NCI-H82 treated with DMSO at 0.1 percent for 48 hours (cell line): ENCODE measurements at regions not wholly inside any gene's neighbourhood (a gene's known extent, or its start where the extent isn't known, plus 50 kb on each side); places are given as distances from the start of the nearest gene placed in this dataset.

Experiments
- DNase-seq: peaks from one replicate; lab custom pipeline; 2025; ENCODE audit not compliant: unreplicated experiment; lab: John Stamatoyannopoulos, UW

DNA sequence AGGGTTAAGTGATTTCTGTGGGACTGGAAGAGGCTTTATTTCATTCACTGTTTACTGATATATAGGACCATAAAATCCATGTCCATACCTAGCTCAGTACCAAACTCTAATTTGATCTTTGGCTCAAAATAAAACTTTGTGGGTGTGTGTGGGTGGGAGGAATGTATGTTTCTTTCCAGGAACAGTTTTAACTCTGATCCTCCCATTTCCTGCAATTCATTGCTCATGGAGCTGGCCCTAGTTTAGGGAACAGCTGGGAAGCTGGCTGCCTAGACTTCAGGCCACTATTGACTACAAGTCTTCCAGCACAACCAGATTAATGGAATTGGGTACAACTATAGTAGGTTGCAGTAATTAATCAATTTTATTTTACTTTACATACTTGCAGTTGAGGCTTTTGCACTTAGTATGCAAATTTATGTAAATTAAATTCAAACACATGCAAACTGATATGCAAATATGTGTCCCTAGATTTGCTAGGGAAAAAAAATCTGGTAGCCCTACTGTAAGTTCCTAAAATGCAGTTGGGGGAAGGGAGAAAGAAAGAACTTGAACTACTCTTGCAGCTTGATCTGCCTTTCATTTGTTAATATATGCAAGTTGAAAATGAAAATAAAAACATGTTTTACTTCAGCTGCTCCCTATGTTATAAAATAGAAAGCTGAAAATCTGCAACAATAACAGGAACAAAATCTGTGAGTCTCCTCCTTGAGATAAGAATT, 1070.3 kb upstream of the CELF4 start:
- no peak for DNase-seq

DNA sequence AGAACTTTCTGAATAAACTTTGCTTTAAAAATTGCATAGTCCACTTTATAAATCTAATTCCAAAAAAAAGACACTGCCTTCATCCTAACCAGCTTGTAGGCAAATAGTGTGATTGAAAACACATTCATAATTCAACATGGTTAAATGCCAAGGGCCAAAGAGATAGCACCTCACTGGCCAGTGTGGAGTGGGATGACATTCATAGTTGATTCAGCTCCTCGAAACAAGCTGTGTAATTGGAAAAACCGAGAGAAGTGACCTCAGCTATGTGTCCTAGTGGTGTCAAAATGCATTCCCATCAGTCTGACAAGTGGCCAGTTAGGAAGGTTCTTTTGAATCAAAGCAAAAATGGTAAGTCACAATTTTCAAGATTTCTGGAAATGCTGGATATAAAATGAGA, 1068.5 kb upstream of the CELF4 start:
- DNase-seq, result no peak

DNA sequence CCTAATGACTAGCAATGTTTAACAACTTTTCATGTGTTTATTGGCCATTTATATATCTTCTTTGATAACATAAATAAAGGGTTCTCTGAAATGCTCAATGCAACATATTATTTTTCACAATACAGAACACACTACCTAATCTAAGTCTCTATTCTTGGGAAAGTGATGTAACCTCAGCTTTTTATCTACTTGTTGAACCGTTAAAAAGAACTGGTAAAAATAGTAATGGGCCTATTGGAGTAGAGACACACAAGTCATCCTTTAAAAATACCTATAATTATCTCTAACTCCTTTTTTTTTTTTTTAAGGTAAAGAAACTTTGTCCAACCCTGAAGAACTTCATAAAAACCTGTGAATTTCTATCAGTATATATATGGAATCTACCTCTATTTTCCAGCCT, 1067.7 kb upstream of the CELF4 start:
- DNase-seq, result no peak

DNA sequence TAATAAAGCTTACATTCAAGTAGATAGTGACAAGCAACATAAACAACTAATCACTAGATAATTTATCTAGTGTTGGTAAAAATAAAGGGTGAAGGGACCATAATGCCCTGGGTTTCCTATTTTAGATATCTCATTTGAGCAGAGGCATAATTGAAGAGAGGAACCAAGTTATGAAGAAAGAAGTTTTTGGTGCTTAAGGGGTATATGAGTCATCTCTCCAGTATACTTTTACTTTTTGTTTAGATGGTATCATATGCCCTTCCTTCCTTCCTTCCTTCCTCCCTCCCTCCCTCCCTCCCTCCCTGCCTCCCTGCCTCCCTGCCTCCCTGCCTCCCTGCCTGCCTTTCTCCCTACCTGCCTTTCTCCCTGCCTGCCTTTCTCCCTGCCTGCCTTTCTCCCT, 1053.5 kb upstream of the CELF4 start:
- DNase-seq, result no peak

DNA sequence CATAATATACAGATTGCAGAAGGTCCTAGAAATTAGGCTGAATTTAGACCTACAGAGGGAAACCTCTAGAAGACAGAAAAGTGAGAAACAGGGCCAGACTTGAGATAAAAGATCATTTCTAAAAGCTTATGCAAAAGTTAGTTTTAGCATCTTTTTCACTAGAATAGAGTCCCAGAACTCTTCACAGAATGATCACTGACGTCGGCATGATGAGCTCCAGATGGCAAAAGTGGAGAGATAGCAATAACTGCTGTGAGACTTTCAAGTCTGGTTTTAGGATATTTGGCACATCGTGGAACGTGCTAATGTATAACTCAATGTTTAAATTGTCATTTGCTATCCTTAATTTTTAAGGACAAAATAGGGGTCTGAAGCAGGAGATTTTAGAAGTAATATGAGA, 1050.7 kb upstream of the CELF4 start:
- DNase-seq, result no peak

DNA sequence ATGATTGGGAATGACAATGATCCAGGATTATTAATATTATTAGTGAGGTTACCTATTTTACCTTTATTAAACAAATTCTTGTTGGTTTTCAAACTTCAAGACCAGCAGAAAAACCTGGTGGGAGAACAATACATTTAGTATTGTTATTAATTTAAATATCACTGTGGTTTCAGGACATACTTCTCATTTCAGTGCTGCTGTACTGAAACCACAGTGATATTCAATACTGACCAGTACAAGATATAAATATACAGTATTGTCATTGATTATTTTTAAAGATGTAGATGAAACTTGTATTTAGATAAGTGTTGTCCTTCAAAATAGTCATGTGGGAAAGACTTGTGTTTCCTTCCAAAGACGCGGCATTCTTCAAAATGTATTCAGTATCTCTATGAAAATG, 1047.3 kb upstream of the CELF4 start:
- DNase-seq, result no peak

DNA sequence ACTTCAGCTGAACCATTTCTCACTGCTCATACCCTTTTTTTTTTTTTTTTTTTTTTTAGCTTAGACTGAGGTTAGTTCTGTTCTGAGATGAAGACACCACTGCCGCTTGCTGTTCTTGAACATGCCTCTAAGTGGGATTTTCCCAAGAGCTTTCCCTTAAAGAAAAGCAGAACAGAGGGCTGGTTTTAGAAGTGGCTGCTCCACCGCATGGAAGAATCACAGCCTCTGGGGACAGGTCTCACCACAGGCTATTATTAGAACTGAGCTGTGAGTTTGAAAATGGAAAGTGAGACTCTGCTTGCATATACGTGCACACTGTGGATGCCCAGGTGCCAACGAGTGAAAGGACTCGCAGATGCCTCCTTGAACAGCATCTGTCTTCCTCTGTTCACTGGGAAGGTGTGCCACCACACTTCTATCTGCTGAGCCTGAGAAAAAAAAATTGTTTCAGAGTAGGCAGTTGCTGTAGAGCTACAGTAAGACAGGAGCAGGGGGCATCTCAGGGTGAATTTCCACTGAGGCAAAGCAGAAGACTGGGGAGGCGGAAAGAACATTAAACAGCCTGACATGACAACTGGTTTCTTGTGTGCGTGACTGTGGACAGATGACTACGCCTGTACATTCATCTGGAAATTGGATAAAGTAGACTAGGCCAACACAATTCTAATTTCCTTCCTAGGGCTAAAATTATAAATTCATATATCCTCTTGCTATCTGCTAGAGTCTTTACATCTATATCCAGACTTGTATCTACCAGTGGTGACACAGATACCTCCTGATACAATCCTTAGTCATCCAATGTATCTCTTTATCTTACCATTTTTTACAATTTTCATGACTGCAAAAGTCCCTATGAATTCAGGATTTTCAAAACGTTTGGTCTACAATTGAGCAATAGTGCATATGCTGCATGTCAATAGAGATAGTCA, 1045.7 kb upstream of the CELF4 start:
- DNase-seq, result no peak

DNA sequence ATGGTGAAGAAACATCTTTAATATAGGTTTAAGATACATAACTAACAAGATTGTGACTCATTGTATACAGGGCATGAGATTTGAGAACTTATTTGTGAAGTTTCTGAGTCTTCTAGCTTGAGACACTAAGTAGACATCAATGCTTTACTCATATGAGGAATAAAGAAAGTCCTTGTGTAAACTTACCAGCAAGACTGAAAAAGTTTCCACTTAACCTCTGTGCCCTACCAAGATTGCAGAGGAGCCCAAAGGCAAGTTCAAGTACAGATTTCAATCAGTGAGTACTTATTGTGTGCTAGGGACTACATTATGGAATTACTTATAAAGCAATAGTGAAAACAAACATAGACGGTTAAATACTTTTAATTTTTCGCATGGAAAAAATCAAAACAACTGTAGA, 1041.2 kb upstream of the CELF4 start:
- DNase-seq, result no peak

DNA sequence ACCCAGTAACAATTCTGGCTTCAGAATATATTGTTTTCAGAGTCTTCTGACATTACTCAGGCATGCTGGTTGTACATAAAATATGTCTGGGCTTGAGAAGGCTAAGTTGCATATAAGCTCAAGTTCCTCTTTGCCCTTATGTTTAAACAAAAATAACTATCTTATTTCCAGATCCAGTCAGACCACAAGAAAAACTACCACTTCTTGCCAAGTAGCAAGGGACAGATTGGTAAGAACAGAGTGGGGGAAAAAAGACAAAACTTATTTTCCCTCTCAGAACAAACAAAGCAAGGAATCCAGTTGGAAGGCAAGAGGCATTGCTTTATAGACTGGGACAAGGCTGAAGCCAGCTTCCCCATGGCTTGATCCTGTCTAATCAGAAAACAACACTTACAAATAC, 1036.7 kb upstream of the CELF4 start:
- DNase-seq, result no peak

DNA sequence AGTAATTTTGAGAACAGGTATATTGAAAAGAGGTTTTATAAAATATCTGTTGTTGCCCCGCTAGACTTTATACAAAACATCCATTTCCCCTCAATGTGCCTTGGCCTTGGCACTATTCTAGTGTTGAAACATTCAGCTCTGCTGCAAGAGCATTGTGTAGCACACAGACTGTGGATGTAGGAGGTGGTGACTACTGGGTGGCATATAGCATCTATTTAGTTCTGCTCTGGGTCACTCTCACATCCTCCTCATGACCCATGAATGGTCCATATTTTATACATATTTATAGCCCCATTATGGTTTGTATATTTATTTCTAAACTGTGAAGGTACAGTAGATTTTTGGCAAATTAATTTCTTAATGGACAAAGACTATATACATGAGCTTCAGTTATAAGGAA, 1022.0 kb upstream of the CELF4 start:
- no peak for DNase-seq

DNA sequence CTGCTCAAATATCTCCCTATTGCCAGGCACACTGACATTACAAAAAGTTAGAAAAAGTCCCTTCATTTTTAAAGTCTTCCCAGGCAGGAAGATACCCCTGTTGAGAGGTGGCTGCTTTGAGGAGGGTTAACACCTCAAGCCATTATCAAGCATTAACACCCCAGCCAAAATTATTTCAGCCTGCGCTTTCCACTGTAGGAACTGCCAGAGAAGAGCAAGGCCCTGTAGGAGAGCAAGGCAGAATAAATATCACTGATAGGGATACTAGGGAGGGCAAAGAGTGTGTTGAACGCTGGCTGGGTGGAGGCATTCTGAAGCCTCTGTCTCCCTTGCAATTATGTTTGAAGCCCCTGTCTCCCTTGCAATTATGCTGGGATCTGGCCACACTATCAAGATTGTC, 1020.7 kb upstream of the CELF4 start:
- no peak for DNase-seq

DNA sequence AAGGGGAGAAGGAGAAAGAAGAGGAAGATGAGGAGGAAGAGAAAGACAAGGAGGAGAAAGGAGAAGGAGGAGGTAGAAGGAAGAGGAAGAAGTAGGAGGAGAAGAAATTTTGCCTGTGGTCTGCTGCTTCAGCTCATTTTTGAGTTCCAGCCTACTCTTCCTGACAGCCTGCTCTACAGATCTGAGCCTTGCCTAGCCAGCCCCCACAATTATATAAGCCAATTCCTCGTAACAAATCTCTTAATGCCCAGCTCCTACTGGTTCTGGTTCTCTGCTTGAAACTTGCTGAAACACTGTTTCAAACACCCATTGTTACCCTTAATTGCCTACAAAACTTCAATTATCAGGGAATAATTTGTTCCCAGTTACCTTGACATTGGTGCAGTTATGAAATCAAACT, 1014.2 kb upstream of the CELF4 start:
- peak; percentile 46 for DNase-seq

DNA sequence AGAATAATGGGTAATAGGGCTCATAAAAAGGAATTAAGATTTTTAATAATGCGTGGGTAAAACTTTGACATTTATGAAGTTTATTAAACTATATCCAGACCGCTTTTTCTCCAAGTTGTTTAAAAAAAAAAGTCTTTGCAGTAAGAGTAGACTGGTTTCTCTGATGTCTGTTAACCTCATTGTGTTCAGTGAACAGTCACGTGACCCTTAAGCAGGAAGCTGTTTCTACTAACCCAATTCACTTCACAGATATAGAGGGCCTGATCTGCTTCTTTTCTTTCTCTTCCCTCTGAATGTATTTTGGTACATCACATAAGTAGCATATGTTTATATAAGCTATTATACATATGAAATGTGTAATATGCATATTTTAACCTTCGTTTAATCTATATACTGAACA, 1011.3 kb upstream of the CELF4 start:
- DNase-seq, result no peak

DNA sequence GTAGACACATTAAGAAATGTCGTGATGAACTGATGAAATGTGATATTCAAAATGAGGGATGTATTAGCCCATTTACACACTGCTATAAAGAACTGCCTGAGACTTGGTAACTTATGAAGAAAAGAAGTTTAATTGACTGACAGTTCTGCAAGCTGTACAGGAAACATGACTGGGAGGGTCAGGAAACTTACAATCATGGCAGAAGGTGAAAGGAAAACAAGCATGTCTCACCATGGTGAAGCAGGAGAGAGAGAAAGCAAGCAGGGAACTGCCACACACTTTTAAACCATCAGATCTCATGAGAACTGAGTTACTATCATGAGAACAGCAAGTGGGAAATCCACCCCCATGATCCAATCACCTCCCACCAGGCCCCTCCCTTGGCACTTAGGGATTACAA, 1010.8 kb upstream of the CELF4 start:
- DNase-seq, result no peak

DNA sequence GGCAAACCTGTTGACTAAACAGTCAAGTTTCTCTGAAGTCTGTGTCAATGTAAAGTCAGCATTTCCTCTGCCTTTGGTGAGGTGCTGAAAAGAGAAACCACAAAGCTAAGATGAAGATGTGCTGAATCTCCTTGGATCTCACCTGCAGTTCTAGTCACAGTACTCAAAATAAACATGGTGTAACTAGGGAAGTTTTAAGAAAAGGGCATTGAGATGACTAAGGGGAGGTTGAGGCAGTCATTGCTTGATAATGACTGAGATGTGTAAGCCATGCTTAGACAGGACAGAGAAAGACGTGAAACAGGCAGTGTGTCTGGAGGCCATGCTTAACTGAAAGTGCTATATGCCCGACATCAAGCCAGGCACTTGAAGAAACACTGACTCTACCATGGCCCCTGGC, 1010.0 kb upstream of the CELF4 start:
- DNase-seq, result no peak

DNA sequence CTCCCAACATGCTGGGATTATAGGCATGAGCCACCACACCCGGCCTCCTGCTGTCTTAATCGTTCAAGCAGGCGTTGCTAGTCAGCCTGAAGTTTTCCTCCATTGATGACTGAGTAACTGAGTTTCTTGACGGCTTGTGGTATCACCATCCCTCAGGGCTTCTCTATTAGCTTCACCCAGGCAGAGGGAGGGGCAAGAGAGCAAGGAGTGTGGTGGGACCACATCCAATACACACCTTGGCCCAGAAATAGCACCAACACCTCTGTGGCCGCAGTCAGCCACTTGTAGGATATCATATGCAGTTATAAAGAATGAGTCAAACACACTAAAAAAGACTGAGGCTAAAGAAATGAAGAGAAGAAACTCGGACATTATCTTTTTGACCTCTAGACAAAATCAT, 1009.4 kb upstream of the CELF4 start:
- DNase-seq, result no peak

DNA sequence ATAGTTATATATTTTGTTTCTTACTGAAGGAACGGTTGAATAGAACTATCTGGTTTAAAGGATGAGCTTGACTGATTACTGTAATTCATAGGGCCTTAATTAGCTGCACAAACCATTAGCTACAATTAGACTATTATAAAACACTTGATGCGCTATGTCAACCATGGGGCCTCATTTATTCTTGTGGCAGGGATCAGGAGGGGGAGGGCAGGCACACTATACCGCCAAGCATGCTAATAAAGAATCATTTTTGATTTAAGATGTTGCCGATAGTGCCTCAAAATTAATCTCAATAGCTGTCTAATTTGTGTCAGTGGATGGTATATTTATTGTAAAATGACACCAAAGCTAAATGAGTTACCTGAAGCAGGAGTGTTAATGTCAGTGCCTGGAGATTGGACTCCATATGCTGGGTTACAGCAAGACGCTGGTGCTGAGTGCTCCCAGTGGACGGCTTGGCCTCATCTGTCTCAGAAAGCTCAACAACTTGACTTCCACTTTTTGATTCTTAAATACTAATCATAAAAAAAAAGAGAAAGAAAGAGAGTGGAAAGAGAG, 1007.0 kb upstream of the CELF4 start:
- no peak for DNase-seq

DNA sequence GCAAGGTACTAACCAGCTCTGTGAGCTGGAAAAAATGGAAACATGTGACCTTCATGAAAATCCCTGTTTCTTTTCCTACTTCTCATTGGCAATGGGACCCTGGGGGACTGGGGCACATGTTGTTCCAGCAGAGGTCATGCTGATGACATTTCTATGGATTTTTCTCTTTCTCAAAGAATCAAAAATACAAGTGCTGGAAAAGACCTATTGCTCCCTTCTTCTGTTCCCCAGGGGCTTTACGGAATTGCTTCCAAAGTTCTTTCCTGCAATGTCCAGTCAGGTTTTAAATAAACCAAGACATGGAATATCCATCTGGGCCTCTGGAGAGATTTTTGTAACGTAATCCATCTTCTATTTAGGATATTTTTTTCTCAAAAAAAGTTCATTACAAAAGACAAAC, 1006.1 kb upstream of the CELF4 start:
- DNase-seq, result no peak

DNA sequence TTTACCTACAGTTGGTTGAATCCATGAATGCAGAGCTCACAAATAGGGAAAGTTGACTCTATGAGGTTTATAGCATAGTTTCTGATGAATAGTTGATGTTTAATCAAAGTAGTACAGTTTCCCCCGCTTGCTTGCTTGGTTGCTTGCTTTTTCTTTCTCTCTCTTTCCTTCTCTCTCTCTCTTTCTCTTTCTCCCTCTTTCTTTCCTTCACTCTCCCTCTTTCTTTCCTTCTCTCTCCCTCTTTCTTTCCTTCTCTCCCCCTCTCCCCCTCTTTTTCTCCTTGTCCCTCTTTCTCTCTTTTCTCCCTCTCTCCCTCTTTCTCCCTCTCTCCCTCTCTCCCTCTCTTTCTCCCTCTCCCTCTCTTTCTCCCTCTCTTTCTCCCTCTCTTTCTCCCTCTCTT, 999.9 kb upstream of the CELF4 start:
- DNase-seq, result no peak

DNA sequence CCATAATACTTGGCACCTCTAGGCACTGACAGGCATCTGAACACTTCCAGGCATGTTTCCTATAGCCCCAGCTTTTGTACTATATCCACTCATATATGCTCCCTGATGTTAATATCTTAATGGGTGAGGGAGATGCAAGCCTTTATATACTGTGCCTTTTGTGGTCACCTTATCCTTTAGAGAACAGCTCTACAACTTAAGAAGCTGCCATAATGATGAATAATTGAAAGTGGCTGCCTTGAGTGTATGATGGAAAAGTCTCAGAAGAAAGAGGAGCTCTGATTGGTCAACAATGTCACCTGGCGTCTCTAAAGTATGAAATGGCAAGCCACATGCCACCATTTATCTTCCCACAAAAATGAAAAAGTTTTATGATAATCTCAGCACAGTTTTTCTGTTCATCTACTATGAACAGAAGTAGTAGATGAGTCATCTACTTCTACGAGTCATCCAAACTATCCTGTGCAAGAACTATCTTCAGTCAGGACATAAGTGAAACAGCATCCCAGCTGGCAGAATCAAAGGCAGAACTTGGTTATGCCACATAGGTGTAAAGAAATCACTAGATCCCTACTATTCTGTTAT, 997.9 kb upstream of the CELF4 start:
- DNase-seq, result no peak

DNA sequence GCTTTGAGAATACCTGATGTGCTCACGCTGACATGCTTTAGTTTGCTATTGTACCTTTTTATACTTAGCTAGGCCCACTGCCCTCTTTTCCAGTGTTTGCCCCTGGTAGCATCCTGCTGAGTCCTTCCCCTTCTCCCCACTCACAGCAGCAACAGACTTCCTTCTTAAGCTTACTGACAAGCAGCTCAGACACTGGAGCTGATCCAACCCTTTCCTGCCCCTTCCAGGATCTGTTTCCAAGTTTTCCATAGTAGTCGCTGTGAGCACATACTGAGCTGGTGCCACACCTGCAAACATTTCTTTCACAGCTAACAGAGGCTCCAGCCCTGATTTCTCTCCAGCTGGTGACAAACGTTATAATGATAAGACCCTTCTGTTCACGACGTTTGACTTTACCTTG, 991.4 kb upstream of the CELF4 start:
- peak; percentile 48 for DNase-seq
